ENCODE measurements at regions not wholly inside any gene's neighbourhood (a gene's known extent, or its start where the extent isn't known, plus 50 kb on each side); places are given as distances from the start of the nearest gene placed in this dataset.

DNA sequence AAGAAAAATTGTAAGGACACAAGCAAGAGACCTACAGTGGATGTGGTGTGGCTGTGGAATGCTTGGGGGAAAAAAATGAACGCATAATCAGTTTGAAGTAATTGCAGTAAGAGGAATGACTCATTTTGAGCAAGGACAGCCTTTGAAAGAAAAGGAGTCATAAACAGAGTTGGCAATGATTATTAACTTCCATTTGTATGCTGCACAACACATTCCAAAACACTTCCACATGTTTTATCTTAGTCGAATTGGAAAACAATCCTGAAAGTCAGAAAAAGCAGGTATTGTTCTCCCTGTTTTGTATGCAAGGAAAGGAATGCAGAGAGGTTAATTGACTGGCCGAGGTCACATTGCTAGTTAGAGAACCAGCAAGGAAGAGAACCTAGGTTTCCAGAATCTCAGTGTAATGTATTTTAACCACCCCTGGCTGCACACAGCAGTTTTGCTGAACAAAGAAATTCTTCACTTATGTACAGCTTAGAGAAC lies 630.0 kb upstream of the MIR17HG start:
- Histone ChIP-seq H3F3A (ENCODE audit: insufficient read depth, low read depth) (no peaks in the 10 kb centered on the region), H3K27me3 (ENCODE audit: insufficient read depth, low read depth) (no peaks in the 10 kb centered on the region), H4K20me1 (ENCODE audit: insufficient read depth) (no peaks in the 10 kb centered on the region), H3K9me3 (ENCODE audit: insufficient read depth, low read depth) (no peaks in the 10 kb centered on the region), H3K36me3 (ENCODE audit: low read depth) (no peaks in the 10 kb centered on the region), H3K9me2 (ENCODE audit: insufficient read depth) (no peaks in the 10 kb centered on the region; the same call in 1 of the 2 replicates), H3K79me2 (ENCODE audit: low read depth) (no peaks in the 10 kb centered on the region), H3K27ac (no peak overlapping the region), H2AFZ (no peak overlapping the region), H3K4me1 (replicated peaks; ENCODE audit: insufficient read depth) (peaks cover 6% of the 10 kb centered on the region; the same call in 1 of the 2 replicates), H3K4me2 (no peak overlapping the region; the same call in 1 of the 2 replicates), H3K4me3 (no peak overlapping the region)
- ChIA-PET CTCF (no interaction called here), POLR2A (ENCODE audit: unreplicated experiment) (no interaction called here)
- intact Hi-C loops (cut with micrococcal nuclease; ENCODE audit: unreplicated experiment): no loop called here
- DNase-seq: peak; percentile 5 to 41
- no TSS peak for BruUV-seq (replicated peaks)
- TF ChIP-seq EZH2 (IDR thresholded peaks at IDR 0.05; ENCODE audit: low read depth): no peak
- TF ChIP-seq, protein P1, sequence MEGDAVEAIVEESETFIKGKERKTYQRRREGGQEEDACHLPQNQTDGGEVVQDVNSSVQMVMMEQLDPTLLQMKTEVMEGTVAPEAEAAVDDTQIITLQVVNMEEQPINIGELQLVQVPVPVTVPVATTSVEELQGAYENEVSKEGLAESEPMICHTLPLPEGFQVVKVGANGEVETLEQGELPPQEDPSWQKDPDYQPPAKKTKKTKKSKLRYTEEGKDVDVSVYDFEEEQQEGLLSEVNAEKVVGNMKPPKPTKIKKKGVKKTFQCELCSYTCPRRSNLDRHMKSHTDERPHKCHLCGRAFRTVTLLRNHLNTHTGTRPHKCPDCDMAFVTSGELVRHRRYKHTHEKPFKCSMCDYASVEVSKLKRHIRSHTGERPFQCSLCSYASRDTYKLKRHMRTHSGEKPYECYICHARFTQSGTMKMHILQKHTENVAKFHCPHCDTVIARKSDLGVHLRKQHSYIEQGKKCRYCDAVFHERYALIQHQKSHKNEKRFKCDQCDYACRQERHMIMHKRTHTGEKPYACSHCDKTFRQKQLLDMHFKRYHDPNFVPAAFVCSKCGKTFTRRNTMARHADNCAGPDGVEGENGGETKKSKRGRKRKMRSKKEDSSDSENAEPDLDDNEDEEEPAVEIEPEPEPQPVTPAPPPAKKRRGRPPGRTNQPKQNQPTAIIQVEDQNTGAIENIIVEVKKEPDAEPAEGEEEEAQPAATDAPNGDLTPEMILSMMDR (conservative IDR thresholded peaks at IDR 0.05): no peak

DNA sequence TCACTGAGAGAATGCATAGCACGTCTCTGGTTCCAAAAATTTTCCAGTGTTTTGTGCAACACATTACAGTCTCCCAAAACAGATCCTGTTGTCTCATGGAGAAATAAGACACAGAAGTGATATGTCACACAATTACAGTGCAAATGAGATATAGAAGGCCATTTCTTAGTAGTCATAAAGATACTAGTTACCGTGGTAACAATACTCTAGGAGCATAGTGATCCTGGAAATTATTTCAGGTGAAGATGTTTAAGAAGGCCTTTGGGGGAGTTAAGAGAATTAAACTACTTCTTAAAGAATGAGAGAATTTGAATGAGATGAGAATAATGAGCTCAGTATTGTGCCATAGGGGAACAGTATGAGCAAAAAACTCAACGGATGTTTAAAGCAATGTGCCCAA lies 628.0 kb upstream of the MIR17HG start:
- H3K79me2 ChIP-seq (ENCODE audit: low read depth): no peaks in the 10 kb centered on the region
- BruUV-seq (replicated peaks): no TSS peak
- no peaks in the 10 kb centered on the region for H3K27me3 ChIP-seq (ENCODE audit: insufficient read depth, low read depth)
- no peaks in the 10 kb centered on the region; the same call in 1 of the 2 replicates for H3F3A ChIP-seq (ENCODE audit: insufficient read depth, low read depth)
- CTCF ChIA-PET: no interaction called here
- TF ChIP-seq, protein P1 (conservative IDR thresholded peaks at IDR 0.05): no peak
- TF ChIP-seq EZH2 (IDR thresholded peaks at IDR 0.05; ENCODE audit: low read depth): no peak
- H2AFZ ChIP-seq: no peak overlapping the region
- no peak overlapping the region for H3K4me2 ChIP-seq
- no peaks in the 10 kb centered on the region for H3K9me3 ChIP-seq (ENCODE audit: insufficient read depth, low read depth)
- no peak overlapping the region for H3K27ac ChIP-seq
- peaks cover 6% of the 10 kb centered on the region; the same call in 1 of the 2 replicates for H3K4me1 ChIP-seq (replicated peaks; ENCODE audit: insufficient read depth)
- H3K36me3 ChIP-seq (ENCODE audit: low read depth): no peaks in the 10 kb centered on the region
- POLR2A ChIA-PET (ENCODE audit: unreplicated experiment): no interaction called here
- H3K9me2 ChIP-seq (ENCODE audit: insufficient read depth): no peaks in the 10 kb centered on the region; the same call in 1 of the 2 replicates
- no peaks in the 10 kb centered on the region for H4K20me1 ChIP-seq (ENCODE audit: insufficient read depth)
- intact Hi-C loops (cut with micrococcal nuclease; ENCODE audit: unreplicated experiment): no loop called here
- H3K4me3 ChIP-seq: no peak overlapping the region
- DNase-seq: no peak

DNA sequence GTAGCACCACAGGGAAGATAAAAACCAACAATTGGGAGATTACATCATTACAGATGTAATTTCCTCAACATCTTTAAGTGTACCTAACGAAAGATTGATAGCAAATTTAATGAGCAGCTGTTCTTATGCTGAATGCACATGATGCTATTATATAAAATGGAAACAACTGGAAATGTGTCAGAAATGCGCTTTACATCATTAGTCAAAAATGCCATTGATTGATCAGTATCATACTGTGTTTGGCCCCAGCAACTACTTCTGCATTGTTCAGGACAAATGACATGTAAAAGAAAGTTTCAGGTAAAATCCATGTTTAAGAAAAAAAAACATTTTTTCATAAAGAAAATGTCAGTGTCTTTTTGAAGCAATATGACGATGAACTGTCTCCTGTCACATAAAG lies 625.5 kb upstream of the MIR17HG start:
- BruUV-seq (replicated peaks): no TSS peak
- H4K20me1 ChIP-seq (ENCODE audit: insufficient read depth): no peaks in the 10 kb centered on the region
- no peak overlapping the region for H3K4me3 ChIP-seq
- H3K9me2 ChIP-seq (ENCODE audit: insufficient read depth): no peaks in the 10 kb centered on the region; the same call in 1 of the 2 replicates
- H3F3A ChIP-seq (ENCODE audit: insufficient read depth, low read depth): no peaks in the 10 kb centered on the region; the same call in 1 of the 2 replicates
- intact Hi-C loops (cut with micrococcal nuclease; ENCODE audit: unreplicated experiment): no loop called here
- no peaks in the 10 kb centered on the region for H3K36me3 ChIP-seq (ENCODE audit: low read depth)
- ChIA-PET POLR2A (ENCODE audit: unreplicated experiment) (no interaction called here), CTCF (no interaction called here)
- H3K27me3 ChIP-seq (ENCODE audit: insufficient read depth, low read depth): no peaks in the 10 kb centered on the region
- no peak overlapping the region for H3K27ac ChIP-seq
- H3K4me2 ChIP-seq: no peak overlapping the region
- DNase-seq: no peak
- H3K4me1 ChIP-seq (replicated peaks; ENCODE audit: insufficient read depth): peaks cover 6% of the 10 kb centered on the region; the same call in 1 of the 2 replicates
- H3K9me3 ChIP-seq (ENCODE audit: insufficient read depth, low read depth): no peaks in the 10 kb centered on the region
- H3K79me2 ChIP-seq (ENCODE audit: low read depth): no peaks in the 10 kb centered on the region
- TF ChIP-seq, protein P1 (conservative IDR thresholded peaks at IDR 0.05): no peak
- no peak for TF ChIP-seq EZH2 (IDR thresholded peaks at IDR 0.05; ENCODE audit: low read depth)
- no peak overlapping the region for H2AFZ ChIP-seq
